Fibroblast of lung (primary cell): ENCODE measurements at regions not wholly inside any gene's neighbourhood (a gene's known extent, or its start where the extent isn't known, plus 50 kb on each side); places are given as distances from the start of the nearest gene placed in this dataset.
A peak's percentile ranks its signal among the peaks of the same experiment; 100 is the strongest.

Source experiments
- DNase-seq, 2 donors: peaks; one replicate each; pipeline versions ENCODE4 v3.0.0 to v3.0.0-alpha.2; 2010; ENCODE audit warnings: low read depth in 2 of 2
- H2AFZ ChIP-seq: 2 replicates; pipeline ENCODE4 v1.5.1; 2012; ENCODE audit warnings: low read length, control low read depth, inconsistent platforms
- H3K27ac ChIP-seq: 2 replicates; pipeline ENCODE4 v1.5.1; 2011; ENCODE audit warnings: low read length, control low read depth; ENCODE audit not compliant: insufficient read depth
- H3K27me3 ChIP-seq: 2 replicates; pipeline ENCODE4 v1.5.1; 2011; ENCODE audit warnings: mild to moderate bottlenecking, low read length; ENCODE audit not compliant: control insufficient read depth, insufficient read depth
- H3K36me3 ChIP-seq: 2 replicates; pipeline ENCODE4 v1.5.1; 2011; ENCODE audit warnings: low read length; ENCODE audit not compliant: control insufficient read depth, insufficient read depth
- H3K4me1 ChIP-seq: 2 replicates; pipeline ENCODE4 v1.5.1; 2011; ENCODE audit warnings: low read length; ENCODE audit not compliant: control insufficient read depth, insufficient read depth; ENCODE audit errors: extremely low read depth
- H3K4me2 ChIP-seq: 2 replicates; pipeline ENCODE4 v1.5.1; 2011; ENCODE audit warnings: low read length, control low read depth; ENCODE audit not compliant: insufficient read depth; ENCODE audit errors: extremely low read depth
- H3K4me3 ChIP-seq, 4 experiments: fragments of 200-600 bp in 1 of 4; sonication (generic) in 1 of 4; replicated peaks in 1 of 4; 2 replicates each; pipeline ENCODE4 v1.5.1; 2011 to 2016; ENCODE audit warnings: low read length in 4 of 4, low read depth in 3 of 4, mild to moderate bottlenecking in 3 of 4, control low read depth in 2 of 4, inconsistent platforms in 1 of 4, mixed read lengths in 1 of 4; ENCODE audit not compliant: insufficient read depth in 1 of 4; ENCODE audit errors: control extremely low read depth in 1 of 4
- H3K79me2 ChIP-seq: 2 replicates; pipeline ENCODE4 v1.5.1; 2012; ENCODE audit warnings: mild to moderate bottlenecking, low read length, inconsistent platforms; ENCODE audit not compliant: control insufficient read depth, insufficient read depth
- H3K9ac ChIP-seq: 2 replicates; pipeline ENCODE4 v1.5.1; 2011; ENCODE audit warnings: mild to moderate bottlenecking, low read length, control low read depth; ENCODE audit not compliant: insufficient read depth
- H3K9me3 ChIP-seq: 2 replicates; pipeline ENCODE4 v1.5.1; 2012; ENCODE audit warnings: low read depth, low read length; ENCODE audit not compliant: control insufficient read depth, insufficient read depth
- H4K20me1 ChIP-seq: 2 replicates; pipeline ENCODE4 v1.5.1; 2011; ENCODE audit warnings: low read length; ENCODE audit not compliant: control insufficient read depth, insufficient read depth; ENCODE audit errors: extremely low read depth
- EZH2 ChIP-seq: IDR thresholded peaks from 2 replicates; pipeline ENCODE4 v1.5.1; 2012; ENCODE audit warnings: low read length, control low read depth, mild to moderate bottlenecking; ENCODE audit errors: missing control alignments
- TF ChIP-seq, protein P1 (sequence below), 2 donors: IDR thresholded peaks in 1 of 2; conservative IDR thresholded peaks in 1 of 2; 1 replicate in 1 of 2; 2 replicates in 1 of 2; pipeline ENCODE4 v1.5.1; 2011 to 2012; ENCODE audit warnings: low read length in 2 of 2, control low read depth in 1 of 2, inconsistent platforms in 1 of 2, low read depth in 1 of 2, mild to moderate bottlenecking in 1 of 2

DNA sequence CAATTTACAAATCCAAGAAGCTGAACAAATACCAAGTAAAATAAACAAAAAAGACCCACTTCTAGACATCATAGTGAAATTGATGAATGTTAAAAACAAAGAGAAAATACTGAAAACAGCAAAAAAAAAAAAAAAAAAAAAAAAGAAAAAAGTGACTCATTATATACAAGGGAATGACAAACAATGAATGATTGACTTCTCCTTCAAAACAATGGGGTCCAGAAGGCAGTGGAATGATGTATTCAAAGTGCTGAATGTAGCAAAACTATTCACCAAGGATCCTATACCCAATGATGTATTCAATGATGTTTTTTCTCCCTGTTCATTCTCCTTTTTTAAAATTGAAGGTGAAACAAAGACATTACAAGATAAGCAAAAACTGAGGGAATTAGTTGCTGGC is 650.0 kb downstream of the UTRN start:
- Histone ChIP-seq H2AFZ (no peak overlapping the region), H3K27me3 (no peaks in the 10 kb centered on the region), H3K79me2 (no peaks in the 10 kb centered on the region), H3K4me1 (no peaks in the 10 kb centered on the region), H3K27ac (no peak overlapping the region), H4K20me1 (no peaks in the 10 kb centered on the region), H3K9ac (no peak overlapping the region), H3K9me3 (no peaks in the 10 kb centered on the region), H3K4me2 (no peak overlapping the region), H3K4me3 (no peak overlapping the region), H3K36me3 (no peaks in the 10 kb centered on the region)
- DNase-seq: no peak
- TF ChIP-seq, protein P1, sequence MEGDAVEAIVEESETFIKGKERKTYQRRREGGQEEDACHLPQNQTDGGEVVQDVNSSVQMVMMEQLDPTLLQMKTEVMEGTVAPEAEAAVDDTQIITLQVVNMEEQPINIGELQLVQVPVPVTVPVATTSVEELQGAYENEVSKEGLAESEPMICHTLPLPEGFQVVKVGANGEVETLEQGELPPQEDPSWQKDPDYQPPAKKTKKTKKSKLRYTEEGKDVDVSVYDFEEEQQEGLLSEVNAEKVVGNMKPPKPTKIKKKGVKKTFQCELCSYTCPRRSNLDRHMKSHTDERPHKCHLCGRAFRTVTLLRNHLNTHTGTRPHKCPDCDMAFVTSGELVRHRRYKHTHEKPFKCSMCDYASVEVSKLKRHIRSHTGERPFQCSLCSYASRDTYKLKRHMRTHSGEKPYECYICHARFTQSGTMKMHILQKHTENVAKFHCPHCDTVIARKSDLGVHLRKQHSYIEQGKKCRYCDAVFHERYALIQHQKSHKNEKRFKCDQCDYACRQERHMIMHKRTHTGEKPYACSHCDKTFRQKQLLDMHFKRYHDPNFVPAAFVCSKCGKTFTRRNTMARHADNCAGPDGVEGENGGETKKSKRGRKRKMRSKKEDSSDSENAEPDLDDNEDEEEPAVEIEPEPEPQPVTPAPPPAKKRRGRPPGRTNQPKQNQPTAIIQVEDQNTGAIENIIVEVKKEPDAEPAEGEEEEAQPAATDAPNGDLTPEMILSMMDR (conservative IDR thresholded peaks at IDR 0.05 in 1 of 2, IDR thresholded peaks at IDR 0.05 in 1 of 2; ENCODE audit: low read depth in 1 of 2, low read length in 2 of 2): no peak
- no peak for TF ChIP-seq EZH2

DNA sequence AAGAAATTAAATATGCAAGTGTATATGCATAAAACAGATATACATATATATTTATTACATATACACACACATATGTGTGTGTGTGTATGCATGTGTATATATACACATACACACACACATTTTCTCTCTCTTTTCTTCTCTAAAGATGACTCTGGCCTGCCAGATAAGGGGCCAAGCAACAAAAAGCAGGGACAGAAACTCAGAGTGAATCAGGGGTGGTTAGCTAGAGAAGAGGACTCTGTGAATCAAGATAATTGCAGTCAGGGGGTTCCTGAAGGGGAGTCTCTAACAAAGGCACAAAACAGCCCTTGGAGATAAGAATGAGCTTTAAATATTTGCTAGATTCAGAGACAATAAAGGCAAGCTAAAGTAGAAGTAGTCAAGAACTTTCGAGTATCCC is 650.5 kb downstream of the UTRN start:
- no peak overlapping the region for H2AFZ ChIP-seq
- H3K36me3 ChIP-seq: no peaks in the 10 kb centered on the region
- H3K4me1 ChIP-seq: no peaks in the 10 kb centered on the region
- no peaks in the 10 kb centered on the region for H4K20me1 ChIP-seq
- H3K9ac ChIP-seq: no peak overlapping the region
- no peak for DNase-seq
- no peaks in the 10 kb centered on the region for H3K9me3 ChIP-seq
- TF ChIP-seq, protein P1 (conservative IDR thresholded peaks at IDR 0.05 in 1 of 2, IDR thresholded peaks at IDR 0.05 in 1 of 2; ENCODE audit: low read depth in 1 of 2, low read length in 2 of 2): no peak
- TF ChIP-seq EZH2: no peak
- no peak overlapping the region for H3K4me3 ChIP-seq
- H3K27ac ChIP-seq: no peak overlapping the region
- no peaks in the 10 kb centered on the region for H3K79me2 ChIP-seq
- H3K27me3 ChIP-seq: no peaks in the 10 kb centered on the region
- H3K4me2 ChIP-seq: no peak overlapping the region

DNA sequence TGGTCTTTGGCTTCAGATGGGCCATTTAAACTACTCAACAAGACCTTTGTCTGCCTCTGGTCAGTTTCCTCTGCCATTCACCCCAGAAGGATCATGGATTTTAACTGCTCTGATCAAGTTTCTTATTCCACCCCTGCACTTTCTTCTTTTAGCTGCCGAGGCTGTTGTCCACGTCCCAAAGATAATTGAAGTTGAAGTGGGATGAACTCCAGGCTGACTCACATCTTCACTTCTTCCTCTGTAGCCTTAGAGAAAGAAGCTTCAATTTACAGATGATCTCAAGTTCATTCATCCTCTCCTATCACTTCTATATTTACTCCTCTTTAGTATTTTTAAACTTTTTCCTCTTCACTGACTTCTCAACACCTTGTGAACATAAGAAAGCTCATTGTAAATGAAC is 651.6 kb downstream of the UTRN start:
- Histone ChIP-seq H4K20me1 (no peaks in the 10 kb centered on the region), H3K27me3 (no peaks in the 10 kb centered on the region), H3K27ac (no peak overlapping the region), H3K4me2 (no peak overlapping the region), H3K4me3 (no peak overlapping the region), H3K79me2 (no peaks in the 10 kb centered on the region), H3K36me3 (no peaks in the 10 kb centered on the region), H3K4me1 (no peaks in the 10 kb centered on the region), H2AFZ (no peak overlapping the region), H3K9ac (no peak overlapping the region), H3K9me3 (no peaks in the 10 kb centered on the region)
- DNase-seq: peak in 1 of 2 donors; percentile 49
- TF ChIP-seq, protein P1 (conservative IDR thresholded peaks at IDR 0.05 in 1 of 2, IDR thresholded peaks at IDR 0.05 in 1 of 2; ENCODE audit: low read depth in 1 of 2, low read length in 2 of 2): no peak
- no peak for TF ChIP-seq EZH2
